Ishikawa (cell line): ENCODE measurements at regions not wholly inside any gene's neighbourhood (a gene's known extent, or its start where the extent isn't known, plus 50 kb on each side); places are given as distances from the start of the nearest gene placed in this dataset.

Experiments
- CEBPB ChIP-seq: IDR thresholded peaks from 2 replicates; pipeline ENCODE4 v1.6.1; 2012
- CREB1 ChIP-seq: IDR thresholded peaks from 2 replicates; pipeline ENCODE4 v1.6.1; 2012; ENCODE audit warnings: low read depth
- EGR1 ChIP-seq: IDR thresholded peaks from 2 replicates; pipeline ENCODE4 v1.6.1; 2012
- EP300 ChIP-seq: IDR thresholded peaks from 2 replicates; pipeline ENCODE4 v1.6.1; 2012; ENCODE audit warnings: borderline replicate concordance
- FOXM1 ChIP-seq: IDR thresholded peaks from 2 replicates; pipeline ENCODE4 v1.6.1; 2012; ENCODE audit warnings: low read depth, borderline replicate concordance
- NFIC ChIP-seq: IDR thresholded peaks from 2 replicates; pipeline ENCODE4 v1.6.1; 2012
- RAD21 ChIP-seq: IDR thresholded peaks from 2 replicates; pipeline ENCODE4 v1.6.1; 2012; ENCODE audit warnings: low read depth
- TAF1 ChIP-seq: IDR thresholded peaks from 2 replicates; pipeline ENCODE4 v1.6.1; 2012; ENCODE audit warnings: low read depth, mild to moderate bottlenecking
- TCF12 ChIP-seq: IDR thresholded peaks from 2 replicates; pipeline ENCODE4 v1.6.1; 2012; ENCODE audit warnings: low read depth
- TEAD4 ChIP-seq: IDR thresholded peaks from 2 replicates; pipeline ENCODE4 v1.6.1; 2012
- YY1 ChIP-seq: IDR thresholded peaks from 2 replicates; pipeline ENCODE4 v1.6.1; 2012; ENCODE audit warnings: low read depth
- ZBTB7A ChIP-seq: IDR thresholded peaks from 2 replicates; pipeline ENCODE4 v1.6.1; 2012; ENCODE audit warnings: low read depth
- TF ChIP-seq, protein P1 (sequence below): IDR thresholded peaks from 2 replicates; pipeline ENCODE4 v1.6.1; 2012
- TF ChIP-seq, protein P2 (sequence below): IDR thresholded peaks from 2 replicates; pipeline ENCODE4 v1.6.1; 2012
- TF ChIP-seq, protein P3 (sequence below): IDR thresholded peaks from 2 replicates; pipeline ENCODE4 v1.6.1; 2012; ENCODE audit warnings: low read depth, mild to moderate bottlenecking

DNA sequence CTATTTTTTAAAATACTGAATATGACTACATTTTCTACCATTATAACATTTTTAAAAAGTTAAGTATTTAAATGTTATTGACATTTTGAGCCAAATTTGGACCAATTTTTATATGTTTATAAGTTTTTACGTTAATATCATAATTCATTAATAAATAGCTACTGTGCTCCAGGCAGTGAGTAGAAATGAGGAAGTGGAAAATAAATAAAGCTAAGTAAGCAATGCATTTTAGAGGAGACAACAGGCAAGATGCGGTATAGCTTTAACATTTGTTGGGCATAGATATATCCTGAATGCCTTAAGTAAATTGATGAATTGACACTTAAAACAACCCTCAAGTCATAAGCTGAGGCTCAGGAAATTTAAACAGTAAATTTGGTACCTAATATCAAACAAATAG, 474.8 kb downstream of the PCDH10 start:
- TF ChIP-seq TCF12: no peak
- no peak for TF ChIP-seq RAD21

DNA sequence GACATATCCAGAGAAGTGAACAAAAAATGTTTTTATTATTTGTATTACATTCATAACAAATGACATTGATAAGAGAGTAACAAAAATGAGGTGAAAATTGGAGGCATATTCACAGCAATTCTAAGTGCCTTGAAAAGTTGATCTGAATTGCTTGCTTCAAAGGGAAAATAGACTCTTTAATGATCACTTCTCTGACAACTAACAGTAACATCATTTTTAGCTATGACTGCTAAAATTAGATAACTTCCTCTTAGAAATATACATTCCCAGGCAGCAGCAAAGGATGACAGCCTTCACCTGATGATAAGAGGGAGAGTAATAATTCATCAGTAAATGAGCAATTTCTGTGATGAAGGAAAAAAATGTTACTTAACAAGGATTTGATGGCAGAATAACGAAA, 472.5 kb downstream of the PCDH10 start:
- TF ChIP-seq NFIC: no peak
- TF ChIP-seq TCF12: no peak
- no peak for TF ChIP-seq CEBPB
- no peak for TF ChIP-seq EGR1
- no peak for TF ChIP-seq EP300
- TF ChIP-seq YY1: no peak
- TF ChIP-seq, protein P1, sequence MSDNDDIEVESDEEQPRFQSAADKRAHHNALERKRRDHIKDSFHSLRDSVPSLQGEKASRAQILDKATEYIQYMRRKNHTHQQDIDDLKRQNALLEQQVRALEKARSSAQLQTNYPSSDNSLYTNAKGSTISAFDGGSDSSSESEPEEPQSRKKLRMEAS: no peak
- TF ChIP-seq RAD21: no peak
- no peak for TF ChIP-seq ZBTB7A
- TF ChIP-seq TEAD4: no peak
- TF ChIP-seq, protein P2, sequence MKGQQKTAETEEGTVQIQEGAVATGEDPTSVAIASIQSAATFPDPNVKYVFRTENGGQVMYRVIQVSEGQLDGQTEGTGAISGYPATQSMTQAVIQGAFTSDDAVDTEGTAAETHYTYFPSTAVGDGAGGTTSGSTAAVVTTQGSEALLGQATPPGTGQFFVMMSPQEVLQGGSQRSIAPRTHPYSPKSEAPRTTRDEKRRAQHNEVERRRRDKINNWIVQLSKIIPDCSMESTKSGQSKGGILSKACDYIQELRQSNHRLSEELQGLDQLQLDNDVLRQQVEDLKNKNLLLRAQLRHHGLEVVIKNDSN: no peak
- no peak for TF ChIP-seq CREB1
- TF ChIP-seq FOXM1: no peak
- no peak for TF ChIP-seq TAF1
- TF ChIP-seq, protein P3, sequence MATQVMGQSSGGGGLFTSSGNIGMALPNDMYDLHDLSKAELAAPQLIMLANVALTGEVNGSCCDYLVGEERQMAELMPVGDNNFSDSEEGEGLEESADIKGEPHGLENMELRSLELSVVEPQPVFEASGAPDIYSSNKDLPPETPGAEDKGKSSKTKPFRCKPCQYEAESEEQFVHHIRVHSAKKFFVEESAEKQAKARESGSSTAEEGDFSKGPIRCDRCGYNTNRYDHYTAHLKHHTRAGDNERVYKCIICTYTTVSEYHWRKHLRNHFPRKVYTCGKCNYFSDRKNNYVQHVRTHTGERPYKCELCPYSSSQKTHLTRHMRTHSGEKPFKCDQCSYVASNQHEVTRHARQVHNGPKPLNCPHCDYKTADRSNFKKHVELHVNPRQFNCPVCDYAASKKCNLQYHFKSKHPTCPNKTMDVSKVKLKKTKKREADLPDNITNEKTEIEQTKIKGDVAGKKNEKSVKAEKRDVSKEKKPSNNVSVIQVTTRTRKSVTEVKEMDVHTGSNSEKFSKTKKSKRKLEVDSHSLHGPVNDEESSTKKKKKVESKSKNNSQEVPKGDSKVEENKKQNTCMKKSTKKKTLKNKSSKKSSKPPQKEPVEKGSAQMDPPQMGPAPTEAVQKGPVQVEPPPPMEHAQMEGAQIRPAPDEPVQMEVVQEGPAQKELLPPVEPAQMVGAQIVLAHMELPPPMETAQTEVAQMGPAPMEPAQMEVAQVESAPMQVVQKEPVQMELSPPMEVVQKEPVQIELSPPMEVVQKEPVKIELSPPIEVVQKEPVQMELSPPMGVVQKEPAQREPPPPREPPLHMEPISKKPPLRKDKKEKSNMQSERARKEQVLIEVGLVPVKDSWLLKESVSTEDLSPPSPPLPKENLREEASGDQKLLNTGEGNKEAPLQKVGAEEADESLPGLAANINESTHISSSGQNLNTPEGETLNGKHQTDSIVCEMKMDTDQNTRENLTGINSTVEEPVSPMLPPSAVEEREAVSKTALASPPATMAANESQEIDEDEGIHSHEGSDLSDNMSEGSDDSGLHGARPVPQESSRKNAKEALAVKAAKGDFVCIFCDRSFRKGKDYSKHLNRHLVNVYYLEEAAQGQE: no peak

DNA sequence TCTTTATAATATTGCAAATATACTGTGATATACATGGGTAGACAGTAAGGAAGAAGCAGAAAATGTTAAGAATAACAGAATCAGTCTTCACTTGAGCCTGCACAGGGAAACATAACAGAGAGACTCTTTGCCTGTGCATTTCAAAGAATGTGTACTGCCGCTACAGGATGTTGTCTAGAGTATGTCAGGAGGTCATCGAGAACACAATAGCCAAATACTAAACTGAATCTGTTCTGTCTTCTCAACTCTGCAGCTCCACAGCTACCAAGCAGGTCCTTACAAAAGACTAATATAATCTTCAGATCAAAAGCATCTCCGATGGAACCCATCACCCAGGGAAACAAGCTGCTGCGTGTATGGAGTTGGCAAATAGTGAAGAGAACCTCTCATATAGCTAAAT, 471.5 kb downstream of the PCDH10 start:
- TF ChIP-seq EGR1: no peak
- TF ChIP-seq YY1: no peak
- no peak for TF ChIP-seq EP300
- TF ChIP-seq, protein P2: no peak
- TF ChIP-seq, protein P1: no peak
- no peak for TF ChIP-seq TCF12
- TF ChIP-seq, protein P3: no peak
- TF ChIP-seq CREB1: no peak
- no peak for TF ChIP-seq RAD21
- TF ChIP-seq TEAD4: no peak
- TF ChIP-seq ZBTB7A: no peak
- no peak for TF ChIP-seq NFIC
- no peak for TF ChIP-seq CEBPB
- no peak for TF ChIP-seq FOXM1

DNA sequence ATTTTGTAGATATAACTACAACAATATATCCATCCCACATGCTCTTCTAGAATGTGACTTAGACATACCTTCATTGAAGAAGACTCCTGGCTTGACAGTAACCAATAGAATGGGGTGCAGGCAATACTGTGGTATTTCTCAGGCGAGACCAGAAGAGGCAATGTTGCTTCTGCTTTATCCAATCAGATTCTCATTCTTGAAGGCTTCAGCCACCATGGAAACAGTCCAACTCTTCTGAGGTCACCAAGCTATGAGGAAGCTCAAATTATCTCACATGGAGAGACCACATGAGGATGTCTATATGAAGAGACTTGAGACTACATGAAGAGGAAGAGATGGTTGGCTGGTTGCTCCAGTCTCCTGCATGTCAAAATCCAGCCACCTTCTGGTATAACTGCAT, 469.9 kb downstream of the PCDH10 start:
- TF ChIP-seq FOXM1 (no peak), TEAD4 (no peak), ZBTB7A (no peak), EGR1 (no peak), CEBPB (no peak), YY1 (no peak), RAD21 (no peak)
- TF ChIP-seq, protein P2: no peak
- TF ChIP-seq, protein P3: no peak
